HUES64 (cell line): ENCODE measurements at regions not wholly inside any gene's neighbourhood (a gene's known extent, or its start where the extent isn't known, plus 50 kb on each side); places are given as distances from the start of the nearest gene placed in this dataset.

ENCODE experiments used
- H3K27ac ChIP-seq: 2 replicates; pipeline ENCODE4 v1.7.0; 2013; ENCODE audit warnings: low read depth, low read length, inconsistent platforms
- H3K27me3 ChIP-seq: 2 replicates; pipeline ENCODE4 v1.6.1; 2013; ENCODE audit warnings: mild to moderate bottlenecking, low read length; ENCODE audit not compliant: insufficient read depth
- H3K36me3 ChIP-seq: 2 replicates; pipeline ENCODE4 v1.6.1; 2013; ENCODE audit warnings: mild to moderate bottlenecking, low read length; ENCODE audit not compliant: insufficient read depth
- H3K4me1 ChIP-seq: 2 replicates; pipeline ENCODE4 v1.6.1; 2013; ENCODE audit warnings: mild to moderate bottlenecking, low read length, moderate library complexity; ENCODE audit not compliant: insufficient read depth
- H3K4me3 ChIP-seq: 2 replicates; pipeline ENCODE4 v1.5.1; 2013; ENCODE audit warnings: mild to moderate bottlenecking, low read length, moderate library complexity
- H3K9ac ChIP-seq: 2 replicates; pipeline ENCODE4 v1.6.1; 2013; ENCODE audit warnings: mild to moderate bottlenecking, low read depth, low read length
- H3K9me3 ChIP-seq: 2 replicates; pipeline ENCODE4 v1.6.1; 2013; ENCODE audit warnings: low read depth, low read length; ENCODE audit not compliant: insufficient read depth
- WGBS: fragments of 150-250, 120-280 bp; methylation state at CpG from one replicate; pipeline ENCODE4 v1.1.7; 2013; ENCODE audit warnings: missing lambda C conversion rate; 5-methylcytosine and 5-hydroxymethylcytosine counted together

DNA sequence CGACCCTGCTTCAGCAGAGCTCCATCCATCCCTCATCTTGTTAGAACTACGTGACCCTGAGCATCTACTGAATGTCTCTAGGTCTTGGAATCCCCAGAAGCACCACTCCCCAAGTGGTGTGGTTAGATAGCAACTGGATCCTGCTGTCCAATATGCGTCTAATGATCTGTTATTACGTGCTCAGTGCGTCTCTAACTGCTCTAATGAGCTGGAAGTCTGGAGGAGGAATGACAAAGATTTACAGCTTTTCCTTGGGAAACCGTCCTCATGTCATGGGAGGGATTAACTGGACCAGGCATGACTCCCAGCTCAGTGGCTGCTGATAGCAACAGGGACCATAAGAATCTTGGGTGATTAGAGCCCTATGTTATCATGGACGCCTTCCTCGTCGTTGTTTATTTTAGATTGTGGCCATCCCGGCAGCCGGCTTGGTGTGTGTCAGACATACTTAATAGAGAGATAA lies 150.9 kb downstream of the HS3ST3B1 start:
- Histone ChIP-seq H3K4me1 (peaks cover 4% of the 10 kb centered on the region; the same call in 1 of the 2 replicates), H3K9ac (no peak overlapping the region), H3K27me3 (no peaks in the 10 kb centered on the region), H3K36me3 (no peaks in the 10 kb centered on the region), H3K9me3 (no peaks in the 10 kb centered on the region), H3K27ac (no peak overlapping the region), H3K4me3 (no peak overlapping the region)
- 87% methylated on average over 11 of the region's 11 CpGs for WGBS

- WGBS: 93% methylated on average over 2 of the region's 2 CpGs
- no peaks in the 10 kb centered on the region for H3K36me3 ChIP-seq
- H3K4me3 ChIP-seq: no peak overlapping the region
- H3K9ac ChIP-seq: no peak overlapping the region
- H3K4me1 ChIP-seq: peaks cover 2% of the 10 kb centered on the region; the same call in 1 of the 2 replicates
- no peaks in the 10 kb centered on the region for H3K27me3 ChIP-seq
- no peaks in the 10 kb centered on the region for H3K9me3 ChIP-seq
- H3K27ac ChIP-seq: no peak overlapping the region
These were observed 147.9 kb downstream of the HS3ST3B1 start for GRCh38 chr17:14448818-14449217.

DNA sequence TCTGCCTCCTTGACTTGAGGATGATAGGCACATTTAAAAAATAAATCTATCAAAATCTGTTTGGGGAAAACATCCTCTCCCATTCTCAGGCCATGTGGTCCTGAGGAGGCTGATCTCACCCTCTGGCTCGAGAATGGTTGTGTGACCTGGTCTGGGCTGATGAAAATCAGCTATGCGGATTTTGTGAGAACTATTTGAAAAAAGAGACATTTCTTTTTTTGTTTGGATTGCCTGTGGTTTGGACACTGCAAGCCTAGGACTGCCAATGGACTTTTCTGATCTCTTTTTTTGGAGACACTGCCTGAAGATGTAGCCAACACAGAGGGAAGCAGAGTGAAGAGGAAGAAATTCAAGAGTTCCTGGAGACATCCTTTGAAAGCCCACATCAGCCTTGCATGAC lies 145.9 kb downstream of the HS3ST3B1 start:
- no peaks in the 10 kb centered on the region; the same call in 1 of the 2 replicates for H3K4me1 ChIP-seq
- H3K27ac ChIP-seq: no peak overlapping the region
- H3K9ac ChIP-seq: no peak overlapping the region
- no peaks in the 10 kb centered on the region for H3K36me3 ChIP-seq
- WGBS: 97% methylated on average over 2 of the region's 2 CpGs
- no peaks in the 10 kb centered on the region for H3K9me3 ChIP-seq
- no peak overlapping the region for H3K4me3 ChIP-seq
- no peaks in the 10 kb centered on the region for H3K27me3 ChIP-seq

DNA sequence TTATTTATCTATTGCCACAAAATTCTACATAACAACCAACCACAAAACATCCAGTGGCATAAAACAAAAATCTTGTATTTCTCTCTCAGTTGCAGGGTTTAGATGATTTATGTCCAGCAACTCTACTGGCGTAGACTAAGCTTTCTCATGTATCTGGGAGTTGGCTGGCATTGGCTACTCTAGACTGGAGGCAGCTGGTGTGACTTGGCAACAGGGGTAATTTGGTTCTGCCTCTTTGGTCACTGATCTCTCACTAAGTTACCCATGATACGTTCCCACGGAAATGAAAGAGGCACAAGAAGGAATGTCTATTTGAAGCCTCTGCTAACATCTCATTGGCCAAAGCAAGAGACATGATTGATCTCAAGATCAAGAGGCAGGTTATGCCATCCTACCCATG lies 144.0 kb downstream of the HS3ST3B1 start:
- no peak overlapping the region for H3K4me3 ChIP-seq
- H3K9me3 ChIP-seq: no peaks in the 10 kb centered on the region
- no peaks in the 10 kb centered on the region for H3K27me3 ChIP-seq
- no peaks in the 10 kb centered on the region; the same call in 1 of the 2 replicates for H3K4me1 ChIP-seq
- H3K36me3 ChIP-seq: no peaks in the 10 kb centered on the region
- H3K27ac ChIP-seq: no peak overlapping the region
- WGBS: 95% methylated on average over 3 of the region's 3 CpGs
- H3K9ac ChIP-seq: no peak overlapping the region

- Histone ChIP-seq H3K4me3 (no peak overlapping the region), H3K9ac (no peak overlapping the region), H3K27ac (no peak overlapping the region), H3K36me3 (no peaks in the 10 kb centered on the region), H3K9me3 (no peaks in the 10 kb centered on the region), H3K27me3 (no peaks in the 10 kb centered on the region), H3K4me1 (peaks cover 5% of the 10 kb centered on the region; the same call in 1 of the 2 replicates)
- WGBS: 75% methylated on average over 3 of the region's 4 CpGs
These were observed 142.1 kb downstream of the HS3ST3B1 start for GRCh38 chr17:14442798-14443528.

- H3K9me3 ChIP-seq: no peaks in the 10 kb centered on the region
- no peaks in the 10 kb centered on the region for H3K36me3 ChIP-seq
- H3K4me1 ChIP-seq: peaks cover 5% of the 10 kb centered on the region; the same call in 1 of the 2 replicates
- H3K27ac ChIP-seq: no peak overlapping the region
- no peak overlapping the region for H3K4me3 ChIP-seq
- no peaks in the 10 kb centered on the region for H3K27me3 ChIP-seq
- WGBS: 88% methylated on average over 3 of the region's 4 CpGs
- H3K9ac ChIP-seq: no peak overlapping the region
These were observed 136.3 kb downstream of the HS3ST3B1 start for GRCh38 chr17:14437176-14437575.

- H3K9me3 ChIP-seq: no peaks in the 10 kb centered on the region
- 96% methylated on average over 4 of the region's 4 CpGs for WGBS
- H3K4me3 ChIP-seq: no peak overlapping the region
- H3K27me3 ChIP-seq: no peaks in the 10 kb centered on the region
- H3K9ac ChIP-seq: no peak overlapping the region
- no peaks in the 10 kb centered on the region for H3K36me3 ChIP-seq
- no peak overlapping the region for H3K27ac ChIP-seq
- peaks cover 5% of the 10 kb centered on the region; the same call in 1 of the 2 replicates for H3K4me1 ChIP-seq
These were observed 135.4 kb downstream of the HS3ST3B1 start for GRCh38 chr17:14436266-14436665.

GRCh38 chr17:14434506-14434905 lies 133.6 kb downstream of the HS3ST3B1 start:
- Histone ChIP-seq H3K27ac (no peak overlapping the region), H3K27me3 (no peaks in the 10 kb centered on the region), H3K4me1 (peaks cover 5% of the 10 kb centered on the region; the same call in 1 of the 2 replicates), H3K9ac (no peak overlapping the region), H3K4me3 (no peak overlapping the region), H3K9me3 (no peaks in the 10 kb centered on the region), H3K36me3 (no peaks in the 10 kb centered on the region)

DNA sequence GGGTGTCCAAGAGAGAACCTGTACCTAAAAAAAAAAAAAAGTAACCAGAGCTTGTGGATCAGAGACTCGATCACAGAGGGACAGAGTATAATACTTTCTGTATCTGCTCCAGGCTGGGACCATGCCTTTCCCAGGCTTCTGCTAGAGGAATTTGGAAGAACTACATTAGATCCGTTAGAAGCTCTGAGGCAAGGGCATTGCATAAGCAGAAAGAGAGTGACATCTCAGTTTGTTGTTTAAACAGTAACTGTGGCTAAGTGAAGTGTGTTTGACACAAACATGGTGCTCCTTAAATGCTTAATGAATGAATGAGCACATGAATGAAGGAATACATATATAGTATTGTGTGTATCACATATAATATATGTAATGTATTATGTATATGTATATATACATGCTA lies 131.2 kb downstream of the HS3ST3B1 start:
- no peaks in the 10 kb centered on the region for H3K9me3 ChIP-seq
- H3K36me3 ChIP-seq: no peaks in the 10 kb centered on the region
- WGBS: 91% methylated on average over 2 of the region's 2 CpGs
- H3K4me3 ChIP-seq: no peak overlapping the region
- no peak overlapping the region for H3K27ac ChIP-seq
- no peaks in the 10 kb centered on the region for H3K27me3 ChIP-seq
- no peaks in the 10 kb centered on the region for H3K4me1 ChIP-seq
- H3K9ac ChIP-seq: no peak overlapping the region

- Histone ChIP-seq H3K9me3 (no peaks in the 10 kb centered on the region), H3K27me3 (no peaks in the 10 kb centered on the region)
- WGBS: 93% methylated on average over 2 of the region's 2 CpGs
These were observed 128.2 kb downstream of the HS3ST3B1 start for GRCh38 chr17:14429084-14429483.

DNA sequence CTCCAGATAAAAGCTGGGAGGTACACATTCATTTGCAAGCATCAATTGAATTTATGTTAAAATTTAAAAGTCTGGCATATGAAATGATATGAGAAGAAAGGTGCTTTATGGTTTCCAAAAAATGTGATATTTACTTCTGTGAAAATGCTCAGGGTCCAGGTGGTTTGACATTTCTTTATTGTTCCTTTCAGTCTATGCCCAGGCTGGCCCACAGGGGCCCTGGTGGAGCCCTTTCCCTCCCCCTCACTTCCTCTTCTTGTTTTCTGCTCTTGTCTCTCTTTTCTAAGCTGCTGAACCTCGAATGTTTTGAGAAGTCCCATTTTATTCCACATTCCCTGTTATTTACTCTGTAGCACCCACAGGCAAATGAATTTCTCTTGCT lies 127.8 kb downstream of the HS3ST3B1 start:
- Histone ChIP-seq H3K9ac (no peak overlapping the region), H3K9me3 (no peaks in the 10 kb centered on the region), H3K4me3 (no peak overlapping the region), H3K36me3 (no peaks in the 10 kb centered on the region), H3K4me1 (no peaks in the 10 kb centered on the region), H3K27ac (no peak overlapping the region), H3K27me3 (no peaks in the 10 kb centered on the region)
- 66% methylated on average over 1 of the region's 1 CpG for WGBS

More at GRCh38 chr17:14429084-14429483, 128.2 kb downstream of the HS3ST3B1 start:
- no peak overlapping the region for H3K9ac ChIP-seq
- H3K36me3 ChIP-seq: no peaks in the 10 kb centered on the region
- no peak overlapping the region for H3K27ac ChIP-seq
- no peaks in the 10 kb centered on the region for H3K4me1 ChIP-seq
- H3K4me3 ChIP-seq: no peak overlapping the region
